Peyer's patch (tissue), 4 donors: ENCODE measurements at regions not wholly inside any gene's neighbourhood (a gene's known extent, or its start where the extent isn't known, plus 50 kb on each side); places are given as distances from the start of the nearest gene placed in this dataset.

Experiments
- DNase-seq, 3 donors: peaks; one replicate each; pipeline ENCODE4 v3.0.0-alpha.2; 2017 to 2019
- H3K27ac ChIP-seq, 4 donors: fragments of 200-600 bp; sonication (generic); one replicate each; pipeline ENCODE4 v1.5.1; 2016 to 2019
- H3K27me3 ChIP-seq, 2 donors: fragments of 200-600 bp; sonication (generic); one replicate each; pipeline ENCODE4 v1.5.1; 2019
- H3K36me3 ChIP-seq, 3 donors: fragments of 200-600 bp; sonication (generic); one replicate each; pipeline ENCODE4 v1.5.1; 2016 to 2019
- H3K4me1 ChIP-seq, 4 donors: fragments of 200-600 bp; sonication (generic); one replicate each; pipeline ENCODE4 v1.5.1; 2016 to 2019
- H3K4me3 ChIP-seq, 4 donors: fragments of 200-600 bp; sonication (generic); 1 replicate in 3 of 4; 2 replicates in 1 of 4; pipeline ENCODE4 v1.5.1; 2016 to 2019; ENCODE audit warnings: mild to moderate bottlenecking in 1 of 4
- H3K9me3 ChIP-seq, 4 donors: fragments of 200-600 bp; sonication (generic); one replicate each; pipeline ENCODE4 v1.5.1; 2016 to 2019; ENCODE audit warnings: mild to moderate bottlenecking in 1 of 4
- CTCF ChIP-seq, 6 experiments: fragments of 450-650 bp in 4 of 6; fragments of 200-600 bp in 2 of 6; sonication (generic) in 1 of 6; IDR thresholded peaks; one replicate each; pipeline ENCODE4 v1.5.1; 2017 to 2019; ENCODE audit warnings: antibody characterized with exemption in 6 of 6, mild to moderate bottlenecking in 3 of 6, moderate library complexity in 1 of 6
- POLR2A ChIP-seq, 2 donors: fragments of 450-650 bp; IDR thresholded peaks; one replicate each; pipeline ENCODE4 v1.5.1; 2017; ENCODE audit warnings: antibody characterized with exemption in 2 of 2, mild to moderate bottlenecking in 2 of 2, moderate library complexity in 2 of 2

DNA sequence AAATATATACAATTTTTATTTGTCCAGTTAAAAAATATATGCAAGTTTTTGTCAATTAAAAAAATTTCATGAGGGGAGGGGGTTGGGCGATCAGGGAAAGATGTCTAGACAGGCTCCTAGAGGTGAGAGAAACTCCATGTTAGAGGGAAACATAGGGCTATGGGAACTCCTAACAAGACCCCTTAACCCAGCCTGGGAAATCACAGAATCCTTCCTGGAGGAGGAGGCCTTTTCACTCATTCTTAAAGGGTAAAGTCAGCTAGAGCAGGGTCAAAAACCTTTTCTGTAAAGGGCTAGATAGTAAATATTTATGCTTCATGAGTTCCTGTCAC is 75.9 kb upstream of the PTPN1 start:
- Histone ChIP-seq H3K27me3 (no peaks in the 10 kb centered on the region), H3K4me1 (no peaks in the 10 kb centered on the region), H3K27ac (peak overlapping the region in 1 of 4 donors; percentile 30), H3K36me3 (no peaks in the 10 kb centered on the region), H3K4me3 (no peak overlapping the region), H3K9me3 (no peaks in the 10 kb centered on the region)
- no peak for TF ChIP-seq CTCF (IDR thresholded peaks at IDR 0.05)
- no peak for TF ChIP-seq POLR2A (IDR thresholded peaks at IDR 0.05)
- DNase-seq: no peak

DNA sequence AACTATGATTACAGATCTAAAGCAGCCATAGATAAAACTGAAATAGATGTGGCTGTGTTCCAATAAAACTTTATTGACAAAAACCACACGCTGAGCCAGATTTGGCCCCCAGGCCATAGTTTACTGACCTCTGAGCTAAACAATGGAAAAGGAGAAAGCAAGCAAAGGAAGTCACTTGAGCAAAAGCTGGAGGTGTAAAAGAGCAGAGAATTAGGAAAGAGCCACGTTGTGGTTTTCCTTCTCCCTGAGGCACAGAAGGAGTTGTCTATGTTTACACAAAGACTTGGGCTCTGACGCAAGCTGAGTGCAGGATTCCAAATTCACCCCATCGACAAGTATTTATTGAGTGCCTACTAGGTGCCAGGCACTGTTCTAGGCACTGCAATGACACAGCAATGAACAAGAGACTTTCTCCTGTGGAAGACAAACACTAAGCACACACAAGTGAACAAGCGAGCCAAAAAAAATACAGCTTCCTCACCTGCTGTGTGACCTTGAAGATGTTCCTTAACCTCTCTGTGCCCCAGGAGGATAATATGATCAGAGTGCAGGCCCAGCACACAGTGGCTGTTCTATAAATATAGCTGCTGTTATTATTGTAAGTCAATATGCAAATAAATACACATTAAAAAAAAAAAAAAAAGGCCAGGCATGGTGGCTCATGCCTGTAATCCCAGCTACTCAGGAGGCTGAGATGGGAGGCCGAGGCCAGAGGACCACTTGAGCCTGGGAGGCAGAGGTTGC is 75.4 kb upstream of the PTPN1 start:
- DNase-seq: no peak
- peak overlapping the region in 1 of 4 donors; percentile 30 for H3K27ac ChIP-seq

GRCh38 chr20:50435397-50436051 is 74.7 kb upstream of the PTPN1 start:
- TF ChIP-seq CTCF (IDR thresholded peaks at IDR 0.05) (no peak), POLR2A (IDR thresholded peaks at IDR 0.05) (no peak)
- H3K27me3 ChIP-seq: no peaks in the 10 kb centered on the region
- no peaks in the 10 kb centered on the region for H3K9me3 ChIP-seq
- DNase-seq: no peak
- H3K4me3 ChIP-seq: no peak overlapping the region
- peak overlapping the region in 1 of 4 donors; percentile 10 for H3K27ac ChIP-seq
- no peaks in the 10 kb centered on the region for H3K36me3 ChIP-seq
- no peaks in the 10 kb centered on the region for H3K4me1 ChIP-seq

More for the DNA sequence above, 75.4 kb upstream of the PTPN1 start:
- Histone ChIP-seq H3K4me1 (no peaks in the 10 kb centered on the region), H3K27me3 (no peaks in the 10 kb centered on the region), H3K4me3 (no peak overlapping the region), H3K9me3 (no peaks in the 10 kb centered on the region), H3K36me3 (no peaks in the 10 kb centered on the region)
- no peak for TF ChIP-seq CTCF (IDR thresholded peaks at IDR 0.05)
- TF ChIP-seq POLR2A (IDR thresholded peaks at IDR 0.05): no peak

- no peak for DNase-seq
- Histone ChIP-seq H3K9me3 (no peaks in the 10 kb centered on the region), H3K36me3 (no peaks in the 10 kb centered on the region), H3K4me3 (no peak overlapping the region), H3K4me1 (peaks cover 0 to under 1% (median under 1%) of the 10 kb centered on the region in 4 donors), H3K27me3 (no peaks in the 10 kb centered on the region), H3K27ac (peak overlapping the region in 1 of 4 donors; percentile 32)
- TF ChIP-seq POLR2A (IDR thresholded peaks at IDR 0.05) (no peak), CTCF (IDR thresholded peaks at IDR 0.05) (no peak)
Observed at GRCh38 chr20:50436052-50436656, 74.0 kb upstream of the PTPN1 start.

DNA sequence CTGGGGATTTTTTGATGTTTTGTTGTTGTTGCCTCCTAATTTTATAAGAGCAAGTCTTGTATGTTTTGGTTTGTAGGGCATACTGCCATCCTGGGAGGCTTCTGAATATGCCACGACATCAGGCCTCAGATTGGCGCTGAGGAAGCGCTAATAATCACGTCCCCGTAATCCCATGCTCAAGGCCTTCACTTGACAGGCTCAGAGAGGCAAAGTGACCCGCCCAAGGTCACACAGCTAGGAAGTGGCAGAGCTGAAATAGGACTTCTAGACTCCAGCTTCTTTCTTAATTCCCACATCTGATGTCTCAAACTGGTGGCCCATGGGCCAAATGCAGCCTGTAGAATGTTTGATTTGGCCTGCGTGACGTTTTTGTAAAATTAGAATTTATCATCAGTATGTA is 73.5 kb upstream of the PTPN1 start:
- TF ChIP-seq CTCF (IDR thresholded peaks at IDR 0.05) (no peak), POLR2A (IDR thresholded peaks at IDR 0.05) (no peak)
- peaks cover 0 to 6% (median 2%) of the 10 kb centered on the region in 4 donors for H3K4me1 ChIP-seq
- H3K36me3 ChIP-seq: no peaks in the 10 kb centered on the region
- H3K27me3 ChIP-seq: no peaks in the 10 kb centered on the region
- no peak overlapping the region for H3K27ac ChIP-seq
- no peak overlapping the region for H3K4me3 ChIP-seq
- no peaks in the 10 kb centered on the region for H3K9me3 ChIP-seq
- no peak for DNase-seq
